COR-L47 (cell line): ENCODE measurements at regions not wholly inside any gene's neighbourhood (a gene's known extent, or its start where the extent isn't known, plus 50 kb on each side); places are given as distances from the start of the nearest gene placed in this dataset.
"Not testable (repeated sequence)": the region's sequence is repeated elsewhere in the genome, so short reads cannot be mapped to it uniquely, and the experiment has no call there.

Experiments
- DNase-seq: peaks from one replicate; lab custom pipeline; 2025; lab: John Stamatoyannopoulos, UW

DNA sequence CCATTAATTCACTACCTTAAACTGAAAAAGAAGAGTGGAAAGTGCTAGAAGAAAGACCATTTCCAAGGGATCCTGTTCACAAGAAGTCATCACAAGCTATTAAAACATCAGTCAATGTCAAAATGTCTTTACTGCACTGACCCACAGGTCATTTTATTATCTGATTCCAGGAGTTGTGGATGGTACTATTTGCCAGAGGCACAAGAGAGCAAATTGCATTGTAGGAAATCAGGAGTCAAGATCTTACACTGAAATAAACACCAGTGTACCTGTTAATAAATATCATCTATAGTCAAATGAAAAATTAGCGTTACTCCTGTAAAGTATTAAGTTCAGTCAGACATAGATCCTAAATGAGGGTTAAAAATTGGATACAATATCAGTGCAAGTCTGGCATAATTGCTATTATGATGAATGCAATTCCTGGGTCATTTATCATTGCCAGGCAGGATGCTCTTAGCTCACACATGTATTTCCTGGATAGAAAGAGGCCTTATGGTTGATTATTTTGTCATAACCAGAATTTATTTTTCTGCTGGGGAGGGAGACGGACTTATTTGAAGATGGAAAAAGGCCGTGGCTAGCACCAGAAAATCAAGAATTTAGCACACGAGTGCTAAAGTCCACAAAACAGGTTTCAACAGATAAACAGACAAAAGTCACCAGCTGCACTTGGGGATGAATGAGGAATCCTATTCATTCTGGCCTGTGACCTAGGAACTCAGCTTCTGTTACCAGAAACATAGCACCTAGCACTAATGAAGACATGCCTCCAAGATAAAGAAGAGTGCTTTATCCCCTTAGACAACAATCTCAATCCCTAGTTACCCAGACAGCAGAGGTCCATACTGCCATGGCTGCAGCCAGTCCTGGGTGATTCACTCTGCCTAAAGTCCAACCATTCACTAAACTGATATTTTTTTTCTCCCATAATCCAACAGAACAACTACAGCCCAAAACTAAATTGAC is 683.1 kb upstream of the POM121L12 start:
- DNase-seq = no peak

DNA sequence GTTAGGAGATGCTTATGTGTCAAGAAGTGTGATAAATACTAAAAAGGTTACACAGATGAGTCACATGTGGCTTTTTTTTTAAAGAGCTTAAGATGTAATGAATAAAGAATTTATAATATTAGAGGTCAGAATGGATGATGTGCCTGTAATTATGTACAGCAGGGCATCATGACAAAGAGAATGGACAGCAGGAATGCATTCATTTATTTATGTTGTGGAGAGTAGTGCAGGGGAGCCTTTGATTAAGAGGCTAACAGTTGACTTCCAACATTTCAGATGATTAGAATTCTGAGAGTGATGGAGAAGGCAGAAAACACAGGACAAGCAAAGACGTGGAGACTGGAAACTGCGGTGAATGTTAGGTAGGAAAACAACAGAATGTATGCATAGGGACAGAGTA is 691.4 kb upstream of the POM121L12 start:
- no peak for DNase-seq

DNA sequence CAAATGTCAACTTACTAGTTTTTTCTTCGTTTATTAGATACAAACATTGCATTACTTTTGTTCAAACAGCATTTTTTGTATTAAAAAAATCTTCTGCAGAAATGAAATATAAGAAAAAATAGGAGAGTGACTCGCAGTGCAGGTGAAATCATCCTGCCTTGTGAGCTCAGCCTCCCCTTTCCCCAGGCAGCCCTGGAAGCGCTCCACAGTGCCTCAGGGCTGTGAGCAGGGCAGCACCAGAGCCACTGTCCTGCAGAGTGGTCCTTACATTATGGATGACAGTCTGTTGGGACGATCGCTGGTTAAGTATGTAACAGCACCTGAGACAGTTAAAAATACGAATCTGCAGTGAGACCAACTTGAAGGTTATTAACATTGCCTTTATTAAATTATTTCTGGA is 695.4 kb upstream of the POM121L12 start:
- DNase-seq = no peak

DNA sequence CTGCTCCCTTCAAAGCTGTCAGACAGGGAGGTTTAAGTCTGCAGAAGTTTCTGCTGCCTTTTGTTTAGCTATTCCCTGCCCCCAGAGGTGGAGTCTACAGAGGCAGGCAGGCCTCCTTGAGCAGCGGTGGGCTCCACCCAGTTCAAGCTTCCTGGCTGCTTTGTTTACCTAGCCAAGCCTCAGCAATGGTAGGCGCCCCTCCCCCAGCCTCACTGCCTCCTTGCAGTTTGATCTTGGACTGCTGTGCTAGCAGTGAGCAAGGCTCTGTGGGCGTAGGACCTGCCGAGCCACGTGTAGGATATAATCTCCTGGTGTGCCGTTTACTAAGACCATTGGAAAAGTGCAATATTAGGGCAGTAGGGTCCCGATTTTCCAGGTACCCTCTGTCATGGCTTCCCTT is 707.1 kb upstream of the POM121L12 start:
- DNase-seq = not testable (repeated sequence)

DNA sequence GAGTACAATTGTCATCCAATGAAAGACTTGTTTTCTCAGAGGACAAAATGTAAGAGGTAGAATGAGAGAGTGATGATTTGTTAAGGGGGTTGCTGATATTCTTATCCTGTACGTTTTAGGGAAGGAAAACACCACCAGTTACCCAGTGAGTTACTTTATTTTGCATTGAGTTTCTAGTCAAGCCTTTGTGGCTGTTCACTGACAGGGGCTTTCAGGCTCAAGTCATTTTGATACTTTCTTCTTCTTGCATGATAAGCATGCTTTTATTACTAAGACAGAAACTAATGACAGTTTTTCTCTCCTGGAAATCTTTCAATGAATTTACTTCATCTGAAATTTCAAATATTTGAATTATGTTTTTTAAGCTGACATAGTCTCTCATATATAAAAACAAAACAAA is 710.2 kb upstream of the POM121L12 start:
- DNase-seq = no peak

DNA sequence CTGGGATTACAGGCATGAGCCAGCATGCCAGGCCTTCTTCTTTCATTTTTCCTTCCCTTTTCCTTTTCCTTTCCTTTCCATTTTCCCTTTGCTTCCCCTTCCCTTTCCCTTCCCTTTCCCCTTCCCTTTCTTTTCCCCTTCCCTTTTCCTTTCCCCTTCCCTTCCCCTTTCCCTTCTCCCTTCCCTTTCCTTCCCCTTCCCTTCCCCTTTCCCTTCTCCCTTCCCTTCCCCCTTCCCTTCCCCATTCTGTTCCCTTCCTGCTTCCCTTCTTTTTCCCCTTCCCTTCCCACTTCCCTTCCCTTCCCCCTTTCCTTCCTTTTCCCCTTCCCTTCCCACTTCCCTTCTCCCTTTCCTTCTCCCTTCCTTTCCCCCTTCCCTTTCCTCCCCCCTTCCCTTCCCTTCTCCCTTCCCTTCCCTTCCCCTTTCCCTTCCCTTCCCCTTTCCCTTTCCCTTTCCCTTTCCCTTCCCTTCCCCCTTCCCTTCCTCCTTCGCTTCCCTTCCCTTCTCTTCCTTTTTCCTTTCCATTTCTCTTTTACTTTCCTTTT is 712.2 kb upstream of the POM121L12 start:
- no peak for DNase-seq

DNA sequence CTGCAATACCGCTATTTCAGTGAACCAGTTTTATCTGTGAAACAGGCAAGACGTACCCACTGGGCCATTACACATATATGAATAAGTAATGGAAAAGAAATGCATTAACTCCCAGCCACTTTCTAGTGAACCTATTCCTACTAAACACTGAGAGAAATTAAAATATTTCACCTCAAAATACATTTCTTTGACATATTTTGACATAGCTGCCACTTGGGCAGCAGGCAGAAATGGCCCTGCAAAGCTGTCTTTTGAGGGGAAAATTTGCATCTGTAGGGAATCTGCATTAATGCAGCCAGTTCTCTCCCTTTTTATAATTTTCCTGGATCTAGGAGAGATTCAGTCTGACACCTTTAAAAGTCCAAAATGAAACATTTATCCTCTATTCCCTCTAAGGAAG is 714.8 kb upstream of the POM121L12 start:
- DNase-seq = no peak

DNA sequence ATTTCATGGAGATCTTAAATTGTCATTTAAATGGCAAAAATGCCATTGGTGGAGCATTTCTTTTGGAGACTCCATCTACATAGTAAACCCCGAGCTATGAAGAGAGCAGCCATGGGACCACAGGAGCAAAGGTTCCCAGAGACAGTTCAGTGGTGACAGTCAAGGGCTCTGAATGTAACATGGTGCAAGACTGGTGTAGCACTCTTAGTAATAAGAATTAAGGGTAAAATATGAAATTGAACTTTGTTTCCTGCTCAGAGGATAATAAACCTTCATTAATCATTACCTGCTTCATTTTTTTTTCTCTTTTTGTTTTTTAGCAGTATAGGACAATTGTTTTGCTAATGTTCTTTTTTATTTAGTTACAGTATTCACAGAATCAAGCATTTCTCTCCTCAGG is 717.5 kb upstream of the POM121L12 start:
- no peak for DNase-seq

DNA sequence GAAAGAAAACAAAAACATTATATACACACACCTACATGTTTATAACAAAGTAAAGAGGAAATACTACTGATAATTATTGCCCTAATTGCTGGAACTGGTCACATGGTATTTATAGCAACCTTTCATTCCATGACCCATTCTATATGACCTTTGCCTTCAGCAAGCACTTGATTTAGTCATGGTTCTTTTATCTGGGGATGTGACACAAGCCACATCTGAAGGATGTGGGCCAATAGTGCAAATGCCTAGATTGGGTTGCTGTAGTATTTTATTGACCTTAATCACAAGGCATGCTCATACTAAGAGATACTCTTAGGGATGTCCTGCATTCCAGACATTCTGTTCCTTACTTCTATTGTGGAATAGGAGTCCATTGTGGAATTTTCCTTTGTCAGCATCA is 723.5 kb upstream of the POM121L12 start:
- no peak for DNase-seq

DNA sequence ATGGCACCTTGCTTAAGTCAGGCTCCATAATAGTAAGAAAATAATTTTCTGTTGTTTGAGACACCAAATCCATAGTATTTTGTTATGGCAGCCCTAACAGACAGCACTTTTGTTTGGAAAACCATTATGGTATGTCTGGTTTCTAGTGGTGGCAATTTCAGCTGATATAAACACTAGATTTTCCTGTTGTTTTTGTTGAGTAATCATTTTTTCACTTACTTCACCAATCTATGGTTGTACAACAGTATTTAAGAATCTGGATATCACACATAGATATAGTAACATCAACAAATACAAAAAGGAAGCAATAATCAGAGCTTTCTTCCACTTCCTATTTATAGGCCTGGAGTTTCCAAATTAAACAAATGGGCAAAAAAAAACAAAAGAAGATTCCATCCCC is 725.8 kb upstream of the POM121L12 start:
- DNase-seq = no peak

DNA sequence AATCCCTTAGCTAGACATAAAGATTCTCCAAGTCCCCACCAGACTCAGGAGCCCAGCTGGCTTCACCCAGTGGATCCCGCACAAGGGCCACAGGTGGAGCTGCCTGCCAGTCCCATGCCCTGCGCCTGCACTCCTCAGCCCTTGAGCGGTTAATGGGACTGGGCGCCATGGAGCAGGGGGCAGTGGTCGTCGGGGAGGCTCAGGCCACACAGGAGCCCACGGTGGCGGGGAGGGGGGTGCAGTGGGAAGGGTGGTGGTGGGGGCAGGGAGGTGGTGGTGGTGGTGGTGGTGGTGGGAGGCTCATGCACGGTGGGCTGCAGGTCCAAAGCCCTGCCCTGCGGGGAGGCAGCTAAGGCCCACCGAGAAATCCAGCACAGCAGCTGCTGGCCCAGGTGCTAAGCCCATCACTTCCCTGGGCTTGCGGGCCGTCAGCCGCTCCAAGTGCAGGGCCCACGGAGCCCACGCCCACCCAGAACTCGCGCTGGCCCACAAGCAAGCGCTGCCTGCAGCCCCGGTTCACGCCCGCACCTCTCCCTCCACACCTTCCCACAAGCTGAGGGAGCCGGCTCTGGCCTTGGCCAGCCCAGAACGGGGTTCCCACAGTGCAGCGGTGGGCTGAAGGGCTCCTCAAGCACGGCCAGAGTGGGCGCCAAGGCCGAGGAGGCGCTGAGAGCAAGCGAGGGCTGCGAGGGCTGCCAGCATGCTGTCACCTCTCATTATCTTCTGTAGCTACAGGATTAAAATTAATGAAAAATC is 732.5 kb upstream of the POM121L12 start:
- no peak for DNase-seq

DNA sequence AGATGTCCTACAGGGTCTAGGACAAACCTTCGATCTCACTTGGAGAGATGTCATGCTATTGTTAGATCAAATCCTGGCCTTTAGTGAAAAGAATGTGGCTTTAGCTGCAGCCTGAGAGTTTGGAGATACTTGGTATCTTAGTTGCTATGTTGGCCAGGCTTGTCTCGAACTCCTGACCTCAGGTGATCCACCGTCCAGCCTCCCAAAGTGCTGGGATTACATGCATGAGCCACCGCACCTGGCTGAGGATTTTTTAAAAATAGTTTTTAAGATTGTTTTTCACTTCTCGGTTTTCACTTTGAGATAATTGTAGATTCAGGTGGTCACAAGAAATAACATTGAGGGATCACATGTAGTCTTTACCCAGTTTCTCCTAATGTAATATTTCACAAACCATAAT is 738.3 kb upstream of the POM121L12 start:
- DNase-seq = no peak

DNA sequence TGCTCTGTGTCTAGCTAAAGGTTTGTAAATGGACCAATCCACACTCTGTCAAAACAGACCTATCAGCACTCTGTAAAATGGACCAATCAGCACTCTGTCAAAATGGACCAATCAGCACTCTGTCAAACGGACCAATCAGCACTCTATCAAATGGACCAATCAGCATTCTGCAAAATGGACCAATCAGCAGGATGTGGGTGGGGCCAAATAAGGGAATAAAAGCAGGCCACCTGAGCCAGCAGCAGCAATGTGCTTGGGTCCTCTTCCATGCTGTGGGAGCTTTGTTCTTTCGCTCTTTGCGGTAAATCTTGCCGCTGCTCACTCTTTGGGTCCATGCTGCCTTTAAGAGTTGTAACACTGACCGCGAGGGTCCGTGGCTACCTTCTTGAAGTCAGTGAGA is 740.5 kb upstream of the POM121L12 start:
- no peak for DNase-seq

DNA sequence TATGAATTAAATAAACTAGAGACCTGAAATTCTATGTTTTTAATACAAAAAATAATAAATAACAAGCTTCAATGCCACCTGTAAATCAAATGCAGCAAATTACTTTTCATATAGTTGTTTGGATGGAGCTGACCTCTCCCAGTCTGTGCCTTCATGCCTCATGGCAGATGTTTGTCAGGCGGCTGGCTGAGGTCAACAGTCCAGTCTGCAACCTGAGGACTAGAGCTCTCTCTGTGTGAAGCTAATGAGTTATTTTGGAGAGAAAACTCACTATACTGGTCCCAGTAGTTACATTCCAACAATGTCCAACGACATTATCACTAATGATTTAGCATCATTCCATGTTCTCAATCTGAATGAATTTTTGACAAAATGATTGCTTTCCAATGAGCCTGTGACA is 746.2 kb upstream of the POM121L12 start:
- no peak for DNase-seq

DNA sequence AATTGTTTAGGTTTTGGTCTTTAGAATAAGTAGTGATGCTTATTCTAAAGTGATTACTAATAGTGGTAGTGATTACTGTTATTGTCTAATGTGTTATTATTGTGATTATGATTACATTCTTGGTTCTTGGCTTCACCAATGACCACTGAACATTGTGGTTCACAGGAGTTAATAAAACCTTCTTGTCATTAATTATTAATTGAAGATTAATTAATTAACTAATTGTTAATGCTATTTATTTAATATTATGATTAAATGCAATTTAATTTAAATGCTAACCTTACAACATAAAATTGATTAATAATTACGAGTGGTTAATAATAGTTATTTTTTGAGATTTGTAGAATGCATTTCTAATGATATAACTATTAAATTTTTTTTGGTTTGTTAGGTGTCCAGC is 747.7 kb upstream of the POM121L12 start:
- no peak for DNase-seq

DNA sequence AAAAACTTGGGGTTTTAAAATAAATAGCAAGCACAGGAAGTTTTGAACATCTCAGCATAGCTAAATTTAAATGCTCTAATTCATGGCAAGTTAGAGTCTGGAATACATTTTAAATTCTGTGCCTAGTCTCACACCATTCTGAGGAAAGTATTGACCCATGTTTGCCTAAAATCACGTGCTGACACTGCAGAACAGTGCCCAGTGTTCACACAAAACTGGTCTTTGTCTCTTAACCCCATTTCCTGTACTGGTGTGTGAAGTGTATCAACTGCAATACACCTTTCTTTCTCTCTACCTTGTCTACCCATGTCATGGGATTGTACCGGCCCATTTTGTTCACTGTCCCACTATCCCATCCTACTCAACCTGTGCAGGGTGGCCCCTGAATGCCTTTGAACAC is 749.7 kb upstream of the POM121L12 start:
- no peak for DNase-seq

DNA sequence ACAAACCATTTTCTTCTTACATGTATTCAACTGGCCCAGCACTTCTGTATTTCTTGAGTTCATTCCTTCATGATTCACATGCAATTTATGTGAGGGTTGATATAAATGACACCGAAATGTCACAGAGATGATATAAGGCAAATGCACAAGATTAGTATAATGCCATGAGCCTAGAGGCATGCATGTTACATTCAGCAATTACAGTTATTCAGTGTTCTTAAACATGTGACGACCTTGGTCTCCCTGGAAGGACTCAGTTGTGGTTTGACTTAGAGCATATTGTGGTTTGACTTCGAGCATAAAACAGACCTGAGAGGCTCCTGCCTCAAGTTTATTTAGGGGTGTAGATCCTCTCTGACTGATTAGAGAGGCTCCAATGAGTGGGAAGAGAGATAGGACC is 752.1 kb upstream of the POM121L12 start:
- DNase-seq = no peak

DNA sequence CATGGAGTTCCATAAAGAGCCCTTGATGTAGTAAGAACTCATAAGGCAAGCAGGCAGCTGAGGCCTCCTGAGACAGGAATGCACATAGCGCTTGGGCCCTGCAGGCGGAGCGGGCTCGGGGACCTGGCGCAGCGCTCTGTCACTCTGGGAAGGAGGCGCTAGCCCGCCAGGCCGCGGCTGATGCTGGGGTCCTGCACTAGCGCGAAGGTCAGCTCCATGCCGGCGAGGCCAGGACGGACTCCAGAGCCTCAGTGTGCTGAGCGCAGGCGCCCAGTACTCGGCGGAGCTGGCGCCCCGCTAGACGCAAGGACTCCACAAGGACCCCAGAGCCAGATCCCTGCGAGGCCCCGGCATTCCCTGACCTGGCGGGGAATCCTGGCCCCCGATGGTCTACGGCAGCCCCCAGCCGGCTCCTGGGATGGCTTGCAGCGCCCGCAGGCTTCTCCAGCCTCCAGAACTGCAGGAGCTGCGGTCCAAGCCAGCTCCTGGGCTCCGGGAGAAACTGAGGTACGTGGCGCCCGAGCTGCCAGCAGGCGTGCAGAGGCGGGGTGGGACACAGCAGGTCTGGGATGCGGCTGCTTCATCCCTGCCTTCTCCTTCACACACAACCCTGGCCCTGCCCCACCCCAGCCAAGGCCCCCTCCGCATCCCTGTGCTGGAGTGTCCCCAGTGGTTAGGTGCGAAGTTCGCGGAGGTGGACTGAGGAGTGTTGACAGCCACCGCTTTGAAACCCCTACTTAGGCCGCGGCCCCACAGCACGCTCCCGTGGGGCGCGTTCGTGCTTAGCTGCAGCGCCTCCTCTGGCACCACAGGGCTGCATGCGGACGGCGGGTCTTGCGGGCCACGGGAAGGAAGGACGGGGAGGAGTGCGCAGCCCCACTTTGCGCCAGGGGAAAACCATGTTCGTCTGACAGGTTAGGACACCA is 761.5 kb upstream of the POM121L12 start:
- DNase-seq = no peak

DNA sequence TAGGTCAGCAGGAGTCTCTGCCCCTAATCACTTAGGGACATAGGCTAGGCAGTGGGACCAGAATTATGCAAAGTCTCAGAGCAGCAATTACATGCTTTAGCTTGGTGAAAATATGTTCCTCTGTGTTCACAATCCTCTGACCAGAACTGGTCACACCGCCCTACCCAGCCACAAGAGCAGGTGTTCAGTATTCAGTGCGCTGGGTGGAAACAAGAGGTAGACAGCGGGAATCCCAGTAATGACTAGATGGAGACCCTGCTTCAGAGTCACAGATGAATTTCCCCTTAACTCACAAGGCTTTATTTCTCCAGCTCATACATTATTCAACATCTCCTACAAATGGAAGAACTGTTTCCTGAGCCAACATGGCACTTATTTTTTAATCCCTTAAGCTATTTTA is 763.7 kb upstream of the POM121L12 start:
- DNase-seq = peak; percentile 65

DNA sequence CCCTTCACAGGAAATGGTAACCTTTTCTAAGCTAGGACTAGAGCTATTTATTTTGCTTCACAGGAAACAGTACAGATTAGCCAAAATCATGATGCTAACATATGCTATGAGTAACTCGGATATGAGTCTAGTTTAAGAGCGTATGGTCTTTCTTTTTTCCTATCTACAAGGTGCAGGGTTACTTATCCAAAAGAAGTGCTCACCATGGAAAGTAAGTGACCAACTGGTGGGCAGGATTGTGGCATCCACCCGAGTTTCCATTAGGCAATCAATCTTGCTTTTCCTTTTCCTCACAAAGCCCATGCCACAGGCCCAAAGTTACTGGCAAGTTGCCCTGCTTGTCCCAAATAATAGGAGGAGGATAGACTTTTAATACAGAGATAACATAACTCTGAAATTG is 765.1 kb upstream of the POM121L12 start:
- no peak for DNase-seq

DNA sequence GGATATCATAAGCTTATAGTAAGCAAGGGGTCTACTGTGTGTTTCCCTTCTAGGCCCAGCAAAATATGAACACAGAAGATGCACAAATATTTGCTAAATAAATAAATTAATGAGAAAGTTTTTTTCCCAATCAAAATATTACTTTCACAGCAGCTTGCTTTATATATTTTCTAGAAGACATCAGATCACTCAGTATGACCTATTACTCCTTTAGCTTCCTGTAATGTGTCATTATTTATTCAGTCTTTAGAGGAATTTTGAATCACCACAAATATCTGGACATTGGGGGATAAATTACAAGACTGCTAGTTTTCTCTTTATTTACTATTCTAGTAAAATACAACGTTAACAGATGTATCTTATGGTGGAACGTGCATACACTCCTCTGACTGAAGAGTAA is 765.8 kb upstream of the POM121L12 start:
- DNase-seq = no peak

DNA sequence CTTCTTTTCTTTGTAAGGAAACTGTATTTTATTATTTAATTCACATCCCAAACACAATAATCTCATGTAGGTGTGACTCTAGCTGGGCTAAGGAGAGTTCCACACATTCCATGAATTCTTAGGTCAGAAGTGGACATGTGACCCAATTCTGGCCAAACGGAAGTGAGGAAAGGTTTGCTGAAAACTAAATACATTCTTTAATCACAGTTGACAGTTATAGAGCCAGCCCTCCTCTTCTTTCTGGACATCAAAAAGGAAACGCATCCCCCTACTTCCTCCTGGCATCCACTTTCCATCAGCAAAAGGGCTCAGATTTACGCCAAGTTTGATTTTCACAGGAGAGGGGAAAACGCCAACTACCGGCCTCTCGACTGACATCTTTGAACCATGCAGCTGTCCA is 774.4 kb upstream of the POM121L12 start:
- no peak for DNase-seq
